COLO668 (cell line): ENCODE measurements at regions not wholly inside any gene's neighbourhood (a gene's known extent, or its start where the extent isn't known, plus 50 kb on each side); places are given as distances from the start of the nearest gene placed in this dataset.
"Not testable (repeated sequence)": the region's sequence is repeated elsewhere in the genome, so short reads cannot be mapped to it uniquely, and the experiment has no call there.

Experiments
- DNase-seq: peaks from one replicate; lab custom pipeline; 2025; ENCODE audit not compliant: unreplicated experiment; lab: John Stamatoyannopoulos, UW

GRCh38 chr13:57899096-57899495, 267.6 kb downstream of the PCDH17 start:
- no peak for DNase-seq

- DNase-seq: not testable (repeated sequence)
These were observed 278.3 kb downstream of the PCDH17 start for GRCh38 chr13:57909833-57910232.

- no peak for DNase-seq
These were observed 286.5 kb downstream of the PCDH17 start for GRCh38 chr13:57918086-57918485.

GRCh38 chr13:57918913-57919312, 287.4 kb downstream of the PCDH17 start:
- no peak for DNase-seq

GRCh38 chr13:57925250-57925649, 293.7 kb downstream of the PCDH17 start:
- no peak for DNase-seq

GRCh38 chr13:57925751-57926150, 294.2 kb downstream of the PCDH17 start:
- DNase-seq: no peak

GRCh38 chr13:57932061-57932460, 300.5 kb downstream of the PCDH17 start:
- DNase-seq: no peak

GRCh38 chr13:57933606-57934005, 302.1 kb downstream of the PCDH17 start:
- DNase-seq: no peak

- no peak for DNase-seq
These were observed 304.4 kb downstream of the PCDH17 start for GRCh38 chr13:57935965-57936364.

GRCh38 chr13:57946361-57946760, 314.8 kb downstream of the PCDH17 start:
- DNase-seq: no peak

GRCh38 chr13:57948884-57949283, 317.3 kb downstream of the PCDH17 start:
- DNase-seq: no peak

- DNase-seq: no peak
These were observed 338.4 kb downstream of the PCDH17 start for GRCh38 chr13:57969951-57970350.

GRCh38 chr13:57970404-57970803, 338.9 kb downstream of the PCDH17 start:
- DNase-seq: no peak

- no peak for DNase-seq
These were observed 351.2 kb downstream of the PCDH17 start for GRCh38 chr13:57982782-57983181.

GRCh38 chr13:57988276-57988675, 356.7 kb downstream of the PCDH17 start:
- no peak for DNase-seq

- DNase-seq: no peak
These were observed 359.5 kb downstream of the PCDH17 start for GRCh38 chr13:57991041-57991440.

- DNase-seq: no peak
These were observed 360.9 kb downstream of the PCDH17 start for GRCh38 chr13:57992416-57992815.

GRCh38 chr13:57996717-57997116, 365.2 kb downstream of the PCDH17 start:
- no peak for DNase-seq

GRCh38 chr13:58004751-58005150, 373.2 kb downstream of the PCDH17 start:
- DNase-seq: no peak

- DNase-seq: no peak
These were observed 386.5 kb downstream of the PCDH17 start for GRCh38 chr13:58018020-58018419.

GRCh38 chr13:58018865-58019264, 387.3 kb downstream of the PCDH17 start:
- DNase-seq: no peak

GRCh38 chr13:58024103-58024502, 392.6 kb downstream of the PCDH17 start:
- DNase-seq: no peak

GRCh38 chr13:58025821-58026220, 394.3 kb downstream of the PCDH17 start:
- no peak for DNase-seq
